KMS-11 (cell line): ENCODE measurements at regions not wholly inside any gene's neighbourhood (a gene's known extent, or its start where the extent isn't known, plus 50 kb on each side); places are given as distances from the start of the nearest gene placed in this dataset.

Source experiments
- H2AFZ ChIP-seq: fragments of 200-600 bp; sonication (generic); 2 replicates; pipeline ENCODE4 v1.6.1; 2016; ENCODE audit warnings: antibody characterized with exemption, mixed run types, low read depth
- H3K27ac ChIP-seq: fragments of 200-600 bp; sonication (generic); 2 replicates; pipeline ENCODE4 v1.6.1; 2016; ENCODE audit warnings: mild to moderate bottlenecking, mixed run types
- H3K27me3 ChIP-seq: fragments of 200-600 bp; sonication (generic); 2 replicates; pipeline ENCODE4 v1.6.1; 2017; ENCODE audit warnings: mild to moderate bottlenecking, low read depth, mixed run types, moderate library complexity; ENCODE audit not compliant: insufficient read depth
- H3K36me3 ChIP-seq: fragments of 200-600 bp; sonication (generic); 2 replicates; pipeline ENCODE4 v1.6.1; 2017; ENCODE audit warnings: mild to moderate bottlenecking, mixed run types; ENCODE audit not compliant: insufficient read depth
- H3K4me1 ChIP-seq: fragments of 200-600 bp; sonication (generic); 2 replicates; pipeline ENCODE4 v1.6.1; 2016; ENCODE audit warnings: mild to moderate bottlenecking, low read depth, mixed run types; ENCODE audit not compliant: poor library complexity, severe bottlenecking
- H3K4me2 ChIP-seq: fragments of 200-600 bp; sonication (generic); 2 replicates; pipeline ENCODE4 v1.7.0; 2016; ENCODE audit warnings: mild to moderate bottlenecking, mixed run types
- H3K4me3 ChIP-seq: fragments of 200-600 bp; sonication (generic); IDR thresholded peaks from 2 replicates; pipeline ENCODE4 v1.6.1; 2017; ENCODE audit warnings: low read depth, low read length, mixed read lengths; ENCODE audit not compliant: insufficient read depth
- H3K79me2 ChIP-seq: fragments of 200-600 bp; sonication (generic); 2 replicates; pipeline ENCODE4 v1.6.1; 2016; ENCODE audit warnings: low read depth, mixed run types; ENCODE audit not compliant: insufficient read depth
- H3K9ac ChIP-seq: fragments of 200-600 bp; sonication (generic); 2 replicates; pipeline ENCODE4 v1.6.1; 2016; ENCODE audit warnings: mild to moderate bottlenecking, mixed run types
- H4K20me1 ChIP-seq: fragments of 200-600 bp; sonication (generic); 2 replicates; pipeline ENCODE4 v1.6.1; 2016; ENCODE audit warnings: mild to moderate bottlenecking, mixed run types; ENCODE audit not compliant: insufficient read depth
- TF ChIP-seq, protein P1 (sequence below): fragments of 200-600 bp; sonication (generic); conservative IDR thresholded peaks from 2 replicates; pipeline ENCODE4 v1.6.1; 2017; ENCODE audit warnings: low read depth, mild to moderate bottlenecking, antibody characterized with exemption, low read length, moderate library complexity, mixed read lengths

DNA sequence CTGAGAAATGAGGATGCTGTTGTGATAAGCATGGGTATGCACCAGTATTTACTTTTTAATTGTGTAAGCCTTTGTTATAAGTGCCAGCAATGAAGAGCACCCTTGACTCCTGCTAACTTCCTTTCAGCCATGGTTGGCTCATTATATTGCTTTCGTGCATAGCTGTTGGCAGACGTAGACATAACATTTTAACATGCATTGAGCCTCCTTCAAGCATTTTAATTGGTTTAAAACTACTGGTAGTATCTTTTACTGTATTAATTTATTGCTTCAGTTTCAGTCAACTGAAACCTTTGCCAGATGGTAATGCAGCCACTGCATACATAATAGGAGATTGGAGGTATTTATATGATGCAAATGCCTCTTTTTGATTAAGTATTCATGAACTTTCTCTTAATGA, 1285.4 kb downstream of the PCDH18 start:
- no peak overlapping the region for H3K4me3 ChIP-seq
- TF ChIP-seq, protein P1, sequence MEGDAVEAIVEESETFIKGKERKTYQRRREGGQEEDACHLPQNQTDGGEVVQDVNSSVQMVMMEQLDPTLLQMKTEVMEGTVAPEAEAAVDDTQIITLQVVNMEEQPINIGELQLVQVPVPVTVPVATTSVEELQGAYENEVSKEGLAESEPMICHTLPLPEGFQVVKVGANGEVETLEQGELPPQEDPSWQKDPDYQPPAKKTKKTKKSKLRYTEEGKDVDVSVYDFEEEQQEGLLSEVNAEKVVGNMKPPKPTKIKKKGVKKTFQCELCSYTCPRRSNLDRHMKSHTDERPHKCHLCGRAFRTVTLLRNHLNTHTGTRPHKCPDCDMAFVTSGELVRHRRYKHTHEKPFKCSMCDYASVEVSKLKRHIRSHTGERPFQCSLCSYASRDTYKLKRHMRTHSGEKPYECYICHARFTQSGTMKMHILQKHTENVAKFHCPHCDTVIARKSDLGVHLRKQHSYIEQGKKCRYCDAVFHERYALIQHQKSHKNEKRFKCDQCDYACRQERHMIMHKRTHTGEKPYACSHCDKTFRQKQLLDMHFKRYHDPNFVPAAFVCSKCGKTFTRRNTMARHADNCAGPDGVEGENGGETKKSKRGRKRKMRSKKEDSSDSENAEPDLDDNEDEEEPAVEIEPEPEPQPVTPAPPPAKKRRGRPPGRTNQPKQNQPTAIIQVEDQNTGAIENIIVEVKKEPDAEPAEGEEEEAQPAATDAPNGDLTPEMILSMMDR, result no peak
- no peaks in the 10 kb centered on the region for H3K36me3 ChIP-seq
- no peaks in the 10 kb centered on the region for H3K4me1 ChIP-seq
- no peak overlapping the region for H3K27ac ChIP-seq
- H3K9ac ChIP-seq, result no peak overlapping the region
- H3K27me3 ChIP-seq, result no peaks in the 10 kb centered on the region
- no peaks in the 10 kb centered on the region for H4K20me1 ChIP-seq
- H3K4me2 ChIP-seq, result no peak overlapping the region
- H2AFZ ChIP-seq, result no peak overlapping the region
- H3K79me2 ChIP-seq, result no peaks in the 10 kb centered on the region

DNA sequence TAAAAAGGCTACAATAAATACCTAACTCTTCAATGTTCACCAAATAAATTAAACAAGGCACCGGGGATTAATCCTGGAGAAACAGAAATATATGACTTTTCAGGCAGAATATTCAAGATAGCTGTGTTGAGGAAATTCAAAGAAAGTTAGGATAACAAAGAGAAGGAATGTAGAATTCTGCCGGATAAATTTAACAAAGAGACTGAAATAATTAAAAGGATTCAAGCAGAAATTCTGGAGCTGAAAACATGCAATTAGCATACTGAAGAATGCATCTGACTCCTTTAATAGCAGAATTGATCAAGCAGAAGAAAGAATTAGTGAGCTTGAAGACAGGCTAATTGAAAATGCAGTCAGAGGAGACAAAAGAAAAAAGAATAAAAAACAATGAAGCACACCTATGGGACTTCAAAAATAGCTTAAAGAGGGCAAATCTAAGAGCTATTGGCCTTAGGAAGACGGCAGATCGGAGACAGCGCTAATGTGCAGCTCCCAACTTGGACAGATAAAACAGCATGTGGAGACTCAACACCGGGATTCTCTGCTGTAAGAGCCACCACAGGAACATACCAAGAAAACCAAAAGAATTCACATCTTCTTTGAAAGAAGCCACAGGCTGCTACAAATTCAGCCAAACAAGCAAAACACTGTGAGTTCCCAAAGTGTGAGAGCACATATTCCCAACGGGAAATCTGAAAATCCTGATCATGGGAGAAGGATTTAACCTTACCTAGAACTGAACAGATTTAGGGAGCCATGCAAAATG, 1290.9 kb downstream of the PCDH18 start:
- Histone ChIP-seq H2AFZ (no peak overlapping the region), H3K9ac (no peak overlapping the region), H3K36me3 (no peaks in the 10 kb centered on the region), H3K27ac (no peak overlapping the region), H3K79me2 (no peaks in the 10 kb centered on the region), H3K4me1 (no peaks in the 10 kb centered on the region), H4K20me1 (no peaks in the 10 kb centered on the region), H3K4me3 (no peak overlapping the region), H3K4me2 (no peak overlapping the region), H3K27me3 (no peaks in the 10 kb centered on the region)
- TF ChIP-seq, protein P1, result no peak

DNA sequence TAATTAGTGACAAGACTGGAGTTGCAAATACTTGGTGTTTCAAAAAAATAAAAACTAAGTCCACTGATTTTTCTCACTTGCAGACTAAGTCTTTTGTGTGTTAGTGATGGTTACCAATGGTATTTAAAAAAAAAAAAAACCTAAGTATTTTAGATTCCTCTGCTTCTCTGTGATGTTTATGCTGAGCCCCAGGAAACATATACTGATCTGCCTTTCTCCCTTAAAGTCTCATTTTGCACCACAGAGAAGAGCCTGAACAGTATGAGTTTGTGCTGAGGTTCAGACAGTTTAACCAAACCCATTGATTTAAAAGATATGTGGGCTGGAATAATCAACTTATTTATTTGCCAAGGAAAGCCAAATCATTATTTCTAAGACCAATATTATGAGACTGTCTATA, 1305.0 kb downstream of the PCDH18 start:
- H3K4me1 ChIP-seq, result no peaks in the 10 kb centered on the region
- H3K79me2 ChIP-seq, result no peaks in the 10 kb centered on the region
- no peak overlapping the region for H3K27ac ChIP-seq
- no peak overlapping the region for H3K4me2 ChIP-seq
- TF ChIP-seq, protein P1, result no peak
- H2AFZ ChIP-seq, result no peak overlapping the region
- no peak overlapping the region for H3K4me3 ChIP-seq
- no peaks in the 10 kb centered on the region for H4K20me1 ChIP-seq
- H3K27me3 ChIP-seq, result no peaks in the 10 kb centered on the region
- no peaks in the 10 kb centered on the region for H3K36me3 ChIP-seq
- no peak overlapping the region for H3K9ac ChIP-seq

DNA sequence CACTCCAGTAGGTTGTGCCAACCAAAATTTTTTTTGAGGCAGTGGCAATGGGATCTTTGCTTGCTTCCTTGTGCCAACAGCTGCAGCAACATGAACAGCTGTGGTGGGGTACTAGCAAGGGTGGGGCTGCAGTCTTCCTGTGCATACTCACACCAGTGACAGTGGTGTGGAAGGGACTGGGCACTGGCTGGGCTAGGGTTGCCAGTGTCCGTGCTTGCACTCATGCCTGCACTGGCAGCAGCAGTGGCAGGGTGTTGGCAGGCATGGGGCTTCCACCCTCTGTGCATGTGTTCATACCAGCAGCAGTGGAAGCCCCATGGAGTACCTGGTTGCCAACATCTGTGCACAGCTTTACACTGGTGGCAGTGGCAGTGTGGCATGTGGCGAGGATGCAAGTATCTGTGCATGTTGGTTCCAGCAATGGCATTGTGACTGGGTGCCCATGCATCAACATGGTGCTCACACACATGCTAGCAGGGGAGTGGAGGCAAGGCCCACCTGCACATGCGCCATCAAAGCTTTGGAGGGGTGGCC, 1312.6 kb downstream of the PCDH18 start:
- Histone ChIP-seq H3K4me1 (no peaks in the 10 kb centered on the region), H3K27ac (no peak overlapping the region), H3K79me2 (no peaks in the 10 kb centered on the region), H4K20me1 (no peaks in the 10 kb centered on the region), H3K27me3 (no peaks in the 10 kb centered on the region), H3K36me3 (no peaks in the 10 kb centered on the region), H2AFZ (no peak overlapping the region), H3K4me3 (no peak overlapping the region), H3K9ac (no peak overlapping the region), H3K4me2 (no peak overlapping the region)
- TF ChIP-seq, protein P1, result no peak
